Upper lobe of right lung (tissue), 1 donor: ENCODE measurements at regions not wholly inside any gene's neighbourhood (a gene's known extent, or its start where the extent isn't known, plus 50 kb on each side); places are given as distances from the start of the nearest gene placed in this dataset.

Source experiments
- ATAC-seq: fragments of 200-7000 bp; cut with Tn5 transposase; one replicate; pipeline ENCODE4 v1.9.1; 2020; ENCODE audit warnings: mild to moderate bottlenecking, moderate library complexity
- DNase-seq: peaks from one replicate; pipeline ENCODE4 v3.0.0-alpha.2; 2020
- H3K27ac ChIP-seq: fragments of 200-600 bp; one replicate; pipeline ENCODE4 v1.8.0; 2022
- H3K27me3 ChIP-seq: fragments of 200-600 bp; one replicate; pipeline ENCODE4 v1.8.0; 2022; ENCODE audit warnings: mild to moderate bottlenecking
- H3K36me3 ChIP-seq: fragments of 200-600 bp; one replicate; pipeline ENCODE4 v1.8.0; 2022
- H3K4me1 ChIP-seq: fragments of 200-600 bp; one replicate; pipeline ENCODE4 v1.8.0; 2022
- H3K4me3 ChIP-seq: fragments of 200-600 bp; one replicate; pipeline ENCODE4 v1.8.0; 2022; ENCODE audit warnings: mild to moderate bottlenecking
- H3K9me3 ChIP-seq: fragments of 200-600 bp; one replicate; pipeline ENCODE4 v1.8.0; 2022
- CTCF ChIP-seq: fragments of 200-600 bp; IDR thresholded peaks from one replicate; pipeline ENCODE4 v1.8.0; 2022; ENCODE audit warnings: antibody characterized with exemption
- intact Hi-C: fragments of 100-400 bp; cut with DNase I; formaldehyde crosslinking; loops from one replicate; pipeline ENCODE4 v1.11.0; 2022
- donor health status: DM: no; HTN: yes; CAD: no; lungs with severe emphysema.

GRCh38 chr4:15149234-15149838, 147.1 kb downstream of the CPEB2 start:
- no peak overlapping the region for H3K27ac ChIP-seq
- intact Hi-C loops = no loop called here

GRCh38 chr4:15149839-15150592, 147.7 kb downstream of the CPEB2 start:
- Histone ChIP-seq H3K4me3 (no peak overlapping the region), H3K27me3 (no peaks in the 10 kb centered on the region), H3K27ac (no peak overlapping the region), H3K36me3 (no peaks in the 10 kb centered on the region), H3K9me3 (no peaks in the 10 kb centered on the region), H3K4me1 (peaks cover 8% of the 10 kb centered on the region)
- no peak for TF ChIP-seq CTCF
- intact Hi-C loops = no loop called here
- DNase-seq (peak; percentile 82), ATAC-seq (peak; percentile 89)

More at GRCh38 chr4:15149234-15149838, 147.1 kb downstream of the CPEB2 start:
- peaks cover 8% of the 10 kb centered on the region for H3K4me1 ChIP-seq
- no peak overlapping the region for H3K4me3 ChIP-seq
- no peaks in the 10 kb centered on the region for H3K9me3 ChIP-seq
- DNase-seq = no peak
- TF ChIP-seq CTCF = no peak
- ATAC-seq = no peak
- no peaks in the 10 kb centered on the region for H3K27me3 ChIP-seq
- H3K36me3 ChIP-seq = no peaks in the 10 kb centered on the region

GRCh38 chr4:15150631-15151030, 148.3 kb downstream of the CPEB2 start:
- ATAC-seq (no peak), DNase-seq (no peak)
- no peak overlapping the region for H3K27ac ChIP-seq
- peaks cover 8% of the 10 kb centered on the region for H3K4me1 ChIP-seq
- intact Hi-C loops = no loop called here
- no peaks in the 10 kb centered on the region for H3K9me3 ChIP-seq
- no peak for TF ChIP-seq CTCF
- no peaks in the 10 kb centered on the region for H3K36me3 ChIP-seq
- no peaks in the 10 kb centered on the region for H3K27me3 ChIP-seq
- H3K4me3 ChIP-seq = no peak overlapping the region

- no peak for TF ChIP-seq CTCF
- ATAC-seq = no peak
- Histone ChIP-seq H3K27ac (no peak overlapping the region), H3K27me3 (no peaks in the 10 kb centered on the region), H3K36me3 (no peaks in the 10 kb centered on the region), H3K4me1 (peaks cover 8% of the 10 kb centered on the region), H3K9me3 (no peaks in the 10 kb centered on the region), H3K4me3 (no peak overlapping the region)
- intact Hi-C loops = no loop called here
- no peak for DNase-seq
Measured at GRCh38 chr4:15151033-15151432, 148.8 kb downstream of the CPEB2 start.

GRCh38 chr4:15153662-15154061, 151.4 kb downstream of the CPEB2 start:
- ATAC-seq (no peak), DNase-seq (no peak)
- TF ChIP-seq CTCF = no peak
- Histone ChIP-seq H3K27ac (no peak overlapping the region), H3K4me3 (no peak overlapping the region), H3K27me3 (no peaks in the 10 kb centered on the region), H3K4me1 (peaks cover 8% of the 10 kb centered on the region), H3K9me3 (no peaks in the 10 kb centered on the region), H3K36me3 (no peaks in the 10 kb centered on the region)
- intact Hi-C loops = no loop called here
